Rectal smooth muscle tissue (tissue), 1 donor: ENCODE measurements at regions not wholly inside any gene's neighbourhood (a gene's known extent, or its start where the extent isn't known, plus 50 kb on each side); places are given as distances from the start of the nearest gene placed in this dataset.

Experiments
- H3K27ac ChIP-seq: one replicate; pipeline ENCODE4 v1.7.0; 2013; ENCODE audit warnings: low read depth, low read length, inconsistent platforms
- H3K27me3 ChIP-seq: one replicate; pipeline ENCODE4 v1.7.0; 2013; ENCODE audit warnings: low read length; ENCODE audit not compliant: control insufficient read depth, insufficient read depth
- H3K36me3 ChIP-seq: one replicate; pipeline ENCODE4 v1.7.0; 2013; ENCODE audit warnings: low read length; ENCODE audit not compliant: control insufficient read depth, insufficient read depth
- H3K4me1 ChIP-seq: one replicate; pipeline ENCODE4 v1.7.0; 2013; ENCODE audit warnings: low read length; ENCODE audit not compliant: control insufficient read depth, insufficient read depth
- H3K4me3 ChIP-seq: one replicate; pipeline ENCODE4 v1.7.0; 2013; ENCODE audit warnings: low read length
- H3K9ac ChIP-seq: one replicate; pipeline ENCODE4 v1.7.0; 2013; ENCODE audit warnings: low read length

DNA sequence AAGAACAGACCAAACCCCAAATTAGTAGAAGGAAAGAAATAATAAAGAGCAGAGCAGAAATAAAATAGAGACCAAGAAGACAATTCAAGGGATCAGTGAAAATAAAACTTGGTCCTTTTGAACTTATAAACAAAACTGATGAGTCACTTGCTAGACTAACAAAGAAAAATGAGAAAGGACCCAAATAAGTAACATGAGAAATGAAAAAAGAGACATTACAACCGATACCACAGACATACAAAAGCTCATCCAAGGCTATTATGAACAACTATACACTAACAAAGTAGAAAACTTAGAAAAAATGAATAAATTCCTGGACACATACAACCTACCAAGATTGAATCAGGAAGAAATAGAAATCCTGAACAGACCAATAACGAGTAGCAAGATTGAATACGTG is 414.5 kb downstream of the HTR7 start:
- no peaks in the 10 kb centered on the region for H3K36me3 ChIP-seq
- no peak overlapping the region for H3K9ac ChIP-seq
- H3K27me3 ChIP-seq: no peaks in the 10 kb centered on the region
- H3K4me3 ChIP-seq: no peak overlapping the region
- no peak overlapping the region for H3K27ac ChIP-seq
- no peaks in the 10 kb centered on the region for H3K4me1 ChIP-seq

DNA sequence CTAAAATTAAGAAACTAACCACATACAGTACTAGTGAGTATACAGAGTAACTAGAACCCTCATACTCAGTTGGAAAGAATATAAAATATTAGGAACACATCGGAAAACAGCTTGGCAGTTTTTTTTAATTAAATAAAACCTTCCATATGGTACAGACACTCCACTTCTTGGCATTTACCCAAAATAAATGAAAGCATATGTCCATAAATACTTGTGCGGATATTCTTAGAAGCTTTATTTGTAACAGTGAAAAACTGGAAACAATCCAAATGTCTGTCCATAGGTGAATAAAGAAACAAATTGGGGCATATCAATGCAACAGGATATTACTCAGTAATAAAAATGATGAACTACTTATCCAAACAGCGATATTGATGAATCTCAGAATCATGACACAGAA is 410.0 kb downstream of the HTR7 start:
- H3K36me3 ChIP-seq: no peaks in the 10 kb centered on the region
- no peak overlapping the region for H3K27ac ChIP-seq
- no peaks in the 10 kb centered on the region for H3K4me1 ChIP-seq
- H3K9ac ChIP-seq: no peak overlapping the region
- no peak overlapping the region for H3K4me3 ChIP-seq
- H3K27me3 ChIP-seq: no peaks in the 10 kb centered on the region

DNA sequence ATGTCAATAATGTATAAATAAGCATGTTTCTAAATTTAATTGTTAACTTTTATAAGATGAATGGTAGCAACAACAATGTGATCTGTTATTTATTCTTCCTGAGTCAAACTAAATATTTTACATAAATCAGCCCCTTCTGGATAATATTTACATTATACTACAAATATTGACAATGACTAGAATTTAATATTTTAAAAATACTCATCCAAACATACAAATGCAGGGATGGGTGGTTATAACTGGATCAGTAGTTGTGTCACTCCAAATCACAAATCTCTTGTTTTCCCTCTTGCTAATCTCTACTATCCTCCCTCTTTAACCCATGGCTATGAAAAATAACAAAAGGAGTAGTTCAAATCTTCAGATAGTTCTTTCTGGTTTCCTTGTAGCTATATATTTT is 407.0 kb downstream of the HTR7 start:
- Histone ChIP-seq H3K4me3 (no peak overlapping the region), H3K4me1 (no peaks in the 10 kb centered on the region), H3K27me3 (no peaks in the 10 kb centered on the region), H3K36me3 (no peaks in the 10 kb centered on the region), H3K27ac (no peak overlapping the region), H3K9ac (no peak overlapping the region)

DNA sequence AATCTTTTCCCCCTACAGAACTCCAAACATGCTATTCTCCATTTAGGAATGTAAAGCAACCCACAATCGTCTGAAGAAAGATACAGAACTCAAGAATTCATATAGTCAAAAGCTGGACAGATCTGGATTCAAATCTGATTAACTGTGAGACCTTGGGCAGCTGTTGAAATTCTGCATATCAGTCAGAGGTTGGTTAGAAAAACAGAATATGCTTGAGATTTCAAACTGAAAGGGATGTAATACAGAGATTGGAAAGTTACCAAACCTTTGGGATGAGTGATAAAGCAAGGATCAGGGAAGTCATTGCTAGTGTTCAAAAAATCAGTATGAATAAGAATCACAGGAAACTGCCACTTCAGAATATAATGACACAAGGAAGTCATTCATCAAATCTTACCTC is 406.6 kb downstream of the HTR7 start:
- Histone ChIP-seq H3K27me3 (no peaks in the 10 kb centered on the region), H3K36me3 (no peaks in the 10 kb centered on the region), H3K4me3 (no peak overlapping the region), H3K9ac (no peak overlapping the region), H3K27ac (no peak overlapping the region), H3K4me1 (no peaks in the 10 kb centered on the region)

DNA sequence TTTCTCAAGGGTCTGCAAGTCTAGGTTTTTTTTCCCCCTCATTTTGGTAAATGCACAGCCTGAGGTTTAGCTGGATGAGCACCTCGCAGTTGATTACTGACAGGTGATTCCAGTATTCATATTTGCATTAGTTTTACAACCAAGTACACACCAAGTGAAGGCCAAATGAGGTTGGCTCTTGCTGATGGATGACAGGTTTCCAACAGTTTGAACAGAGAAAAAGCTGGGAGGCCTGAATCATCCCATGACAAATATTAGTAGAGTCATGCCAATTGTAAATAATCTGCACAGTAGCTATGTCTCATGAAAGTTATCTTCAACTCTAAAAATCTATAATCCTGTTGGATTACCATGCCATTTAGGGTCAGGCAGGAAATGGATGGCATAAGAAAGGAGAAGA is 399.8 kb downstream of the HTR7 start:
- H3K9ac ChIP-seq: no peak overlapping the region
- no peaks in the 10 kb centered on the region for H3K36me3 ChIP-seq
- no peak overlapping the region for H3K4me3 ChIP-seq
- H3K27me3 ChIP-seq: no peaks in the 10 kb centered on the region
- no peak overlapping the region for H3K27ac ChIP-seq
- H3K4me1 ChIP-seq: no peaks in the 10 kb centered on the region

DNA sequence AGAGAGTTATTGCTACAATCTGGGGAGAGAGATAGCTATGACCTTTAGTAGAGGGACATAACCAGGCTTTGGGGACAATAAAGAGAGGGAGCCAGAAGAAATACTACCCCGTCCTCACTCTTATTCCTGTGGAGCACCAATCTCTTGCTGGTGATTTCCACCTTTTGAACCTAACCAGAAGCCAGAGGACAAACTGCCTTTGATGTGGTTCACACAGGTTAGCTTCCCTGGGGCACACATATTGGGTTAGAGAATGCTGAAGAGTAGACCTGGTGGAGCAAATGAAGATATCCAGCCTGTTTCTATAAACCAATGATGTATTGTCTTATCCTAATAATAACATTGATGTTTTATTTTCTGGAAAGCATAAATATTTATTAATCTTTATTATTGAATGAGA is 399.3 kb downstream of the HTR7 start:
- H3K36me3 ChIP-seq: no peaks in the 10 kb centered on the region
- H3K9ac ChIP-seq: no peak overlapping the region
- H3K4me3 ChIP-seq: no peak overlapping the region
- no peaks in the 10 kb centered on the region for H3K4me1 ChIP-seq
- H3K27ac ChIP-seq: no peak overlapping the region
- H3K27me3 ChIP-seq: no peaks in the 10 kb centered on the region

DNA sequence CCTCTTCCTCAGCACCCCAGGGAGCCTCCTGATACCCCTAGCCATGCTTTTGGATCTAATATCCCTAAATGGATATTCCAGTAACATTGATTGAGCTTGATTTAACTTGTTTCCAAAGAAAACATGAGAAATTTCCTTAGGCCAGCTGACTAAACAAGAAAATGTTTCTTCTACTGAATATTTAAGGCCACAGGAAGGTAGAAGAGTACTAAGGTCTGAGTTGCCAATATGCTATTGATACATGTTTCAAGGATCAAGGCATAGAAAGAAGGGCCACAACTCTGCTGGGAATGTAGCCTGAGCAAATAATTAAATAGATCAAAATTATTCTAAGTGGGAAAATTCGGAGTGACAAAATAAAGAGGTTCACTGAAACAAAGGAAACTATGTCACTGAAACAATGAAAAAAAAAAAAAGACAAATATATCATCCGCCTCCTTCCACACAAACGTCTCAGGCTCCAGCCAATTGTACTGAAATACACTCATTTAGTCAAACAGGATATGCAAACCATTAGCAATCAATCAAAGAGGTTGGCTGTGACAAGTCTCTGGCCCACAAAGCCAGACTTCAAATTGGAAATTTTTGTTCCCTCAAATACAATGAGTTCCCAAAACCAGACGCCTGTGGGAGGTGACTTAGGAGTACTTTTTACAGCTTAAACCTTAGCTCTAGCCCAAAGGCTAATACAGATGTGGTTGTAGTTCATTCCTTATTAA is 396.2 kb downstream of the HTR7 start:
- Histone ChIP-seq H3K4me3 (no peak overlapping the region), H3K9ac (no peak overlapping the region), H3K4me1 (no peaks in the 10 kb centered on the region), H3K27me3 (no peaks in the 10 kb centered on the region), H3K27ac (no peak overlapping the region), H3K36me3 (no peaks in the 10 kb centered on the region)

DNA sequence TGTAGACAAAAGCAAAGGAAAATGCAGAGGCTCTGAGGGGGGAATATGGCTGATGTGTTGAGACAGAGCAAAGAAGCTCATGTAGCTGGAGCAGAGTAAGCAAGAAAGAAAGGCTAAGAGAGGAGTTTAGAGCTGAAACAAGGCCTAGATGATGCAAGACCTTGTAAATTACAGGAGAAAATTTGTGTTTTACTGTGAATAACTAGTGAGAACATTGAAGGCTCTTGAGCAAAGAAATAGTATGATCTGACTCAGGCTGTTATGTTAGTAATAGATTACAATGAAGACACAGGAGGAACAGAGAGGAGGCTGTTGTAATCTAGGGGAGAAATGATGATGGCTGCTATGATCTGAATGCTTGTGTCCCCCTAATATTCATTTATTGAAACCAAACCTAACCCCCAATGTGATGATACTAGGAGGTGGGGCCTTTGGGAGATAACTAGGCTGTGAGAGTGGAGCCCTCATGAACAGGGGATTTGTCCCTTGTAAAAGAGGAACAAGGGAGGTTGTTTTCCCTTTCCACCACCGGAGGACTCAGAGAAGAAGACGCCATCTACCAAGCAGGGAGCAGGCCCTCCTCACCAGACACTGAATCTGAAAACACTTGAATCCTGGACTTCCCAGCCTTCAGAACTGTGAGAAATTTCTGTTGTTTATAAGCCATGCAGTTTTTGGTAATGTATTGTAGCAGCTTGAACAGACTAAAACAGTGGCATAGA is 394.9 kb downstream of the HTR7 start:
- Histone ChIP-seq H3K36me3 (no peaks in the 10 kb centered on the region), H3K27me3 (no peaks in the 10 kb centered on the region), H3K4me3 (no peak overlapping the region), H3K4me1 (no peaks in the 10 kb centered on the region), H3K9ac (no peak overlapping the region), H3K27ac (no peak overlapping the region)

DNA sequence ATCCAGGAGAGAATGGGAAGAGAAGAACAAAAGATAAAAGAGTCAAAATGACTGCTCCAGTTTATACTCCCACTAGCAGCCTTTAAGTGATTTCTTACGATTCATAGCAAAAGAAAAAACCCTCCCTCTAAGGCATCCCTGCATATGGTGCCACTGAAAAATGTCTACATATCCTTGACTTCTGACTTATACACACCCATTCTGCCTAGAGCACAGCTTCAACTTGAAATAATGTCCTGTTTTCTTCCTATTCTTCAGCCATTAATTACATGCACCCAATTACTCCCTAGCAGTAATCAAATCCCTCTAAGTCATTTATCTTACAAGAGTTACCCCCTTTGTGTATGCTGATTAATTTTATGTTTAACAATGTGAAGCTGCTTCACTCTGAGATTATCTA is 393.5 kb downstream of the HTR7 start:
- no peaks in the 10 kb centered on the region for H3K27me3 ChIP-seq
- H3K27ac ChIP-seq: no peak overlapping the region
- no peak overlapping the region for H3K4me3 ChIP-seq
- H3K36me3 ChIP-seq: no peaks in the 10 kb centered on the region
- H3K9ac ChIP-seq: no peak overlapping the region
- H3K4me1 ChIP-seq: no peaks in the 10 kb centered on the region

DNA sequence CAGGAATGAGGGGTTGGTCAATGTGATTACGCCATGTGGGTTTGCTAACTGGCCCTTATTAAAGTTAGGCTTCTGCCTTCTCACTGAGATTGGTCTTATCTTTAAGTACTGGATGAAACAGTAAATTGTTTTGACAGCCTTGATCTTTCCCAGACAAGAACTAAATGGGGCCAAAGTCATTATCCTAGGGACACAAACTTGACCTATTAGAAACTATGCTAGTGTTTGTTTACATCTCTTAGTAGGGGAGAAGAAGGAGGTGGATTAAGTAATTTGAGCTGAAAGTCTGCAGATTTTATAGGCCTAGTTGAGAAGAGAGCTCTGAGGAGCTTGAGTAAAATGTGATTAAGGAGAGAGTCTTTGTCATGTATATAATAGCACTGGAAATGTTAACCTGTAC is 386.9 kb downstream of the HTR7 start:
- H3K27me3 ChIP-seq: no peaks in the 10 kb centered on the region
- H3K36me3 ChIP-seq: no peaks in the 10 kb centered on the region
- no peak overlapping the region for H3K27ac ChIP-seq
- no peak overlapping the region for H3K4me3 ChIP-seq
- no peak overlapping the region for H3K9ac ChIP-seq
- no peaks in the 10 kb centered on the region for H3K4me1 ChIP-seq

DNA sequence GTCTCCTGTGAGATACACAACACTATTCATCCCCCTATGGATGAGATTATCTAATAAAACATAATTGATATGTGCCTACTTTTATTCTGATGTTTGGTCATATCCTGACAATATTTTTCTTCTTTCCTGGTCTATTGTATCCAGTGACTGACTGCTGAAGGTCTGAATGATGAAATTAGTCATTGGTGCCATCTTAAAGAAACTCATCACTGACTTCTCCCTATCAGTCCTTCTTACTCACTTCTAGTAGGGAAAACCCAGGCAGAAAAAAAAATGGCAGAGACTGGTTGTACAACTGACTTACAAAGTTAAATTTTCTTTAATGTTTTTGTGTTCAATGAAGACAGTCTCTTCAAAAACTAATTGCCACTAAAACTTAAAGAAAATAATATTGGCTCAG is 377.4 kb downstream of the HTR7 start:
- Histone ChIP-seq H3K27ac (no peak overlapping the region), H3K36me3 (no peaks in the 10 kb centered on the region), H3K27me3 (no peaks in the 10 kb centered on the region), H3K4me1 (no peaks in the 10 kb centered on the region), H3K4me3 (no peak overlapping the region), H3K9ac (no peak overlapping the region)

DNA sequence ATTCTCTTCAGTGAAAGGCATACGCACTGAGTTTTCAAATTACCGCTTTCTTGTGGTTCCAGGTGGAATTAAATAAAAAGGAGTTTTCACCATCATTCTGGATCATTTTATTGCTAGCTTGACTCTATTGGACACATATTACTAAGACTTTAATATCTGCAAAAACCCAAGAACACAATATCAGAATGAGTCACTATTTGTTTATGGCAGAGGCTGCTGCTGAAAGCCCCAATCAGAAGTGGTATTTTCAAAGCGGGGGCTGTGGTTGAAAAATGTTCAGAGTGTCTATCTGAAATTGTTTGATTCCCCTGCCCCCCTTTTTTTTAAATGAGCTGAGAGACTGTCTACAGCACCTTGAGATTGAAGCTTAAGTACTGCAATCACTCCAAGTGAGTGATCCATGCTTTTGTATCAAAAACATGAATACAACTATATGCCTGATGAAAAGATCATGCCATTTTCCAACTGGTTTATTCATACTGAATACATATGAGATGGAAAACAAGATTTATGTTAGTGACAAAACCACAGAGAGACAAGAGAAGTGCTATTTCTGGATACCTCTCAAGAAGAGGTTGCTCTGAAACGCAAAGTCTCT is 376.4 kb downstream of the HTR7 start:
- H3K4me3 ChIP-seq: no peak overlapping the region
- no peak overlapping the region for H3K27ac ChIP-seq
- no peak overlapping the region for H3K9ac ChIP-seq
- no peaks in the 10 kb centered on the region for H3K27me3 ChIP-seq
- no peaks in the 10 kb centered on the region for H3K36me3 ChIP-seq
- H3K4me1 ChIP-seq: no peaks in the 10 kb centered on the region

DNA sequence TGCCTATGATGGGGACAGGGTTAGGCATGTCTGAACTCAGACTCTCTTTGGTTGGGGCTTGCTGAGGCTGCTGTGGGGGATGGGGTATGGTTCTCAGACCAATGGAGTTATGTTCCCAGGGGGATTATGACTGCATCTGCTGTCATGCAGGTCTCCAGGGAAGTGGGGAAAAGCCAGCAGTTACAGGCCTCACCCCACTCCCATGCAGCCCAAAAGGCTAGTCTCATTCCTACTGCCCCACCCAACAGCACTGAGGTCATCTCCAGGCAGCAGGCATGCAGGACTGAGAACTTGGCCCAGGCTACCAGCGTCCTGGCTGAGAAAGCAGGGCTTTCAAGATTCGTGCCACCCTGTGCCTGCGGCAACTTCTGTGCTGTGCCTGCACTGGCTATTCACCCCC is 373.3 kb downstream of the HTR7 start:
- H3K4me3 ChIP-seq: no peak overlapping the region
- H3K36me3 ChIP-seq: no peaks in the 10 kb centered on the region
- H3K9ac ChIP-seq: no peak overlapping the region
- H3K27ac ChIP-seq: no peak overlapping the region
- H3K4me1 ChIP-seq: no peaks in the 10 kb centered on the region
- H3K27me3 ChIP-seq: no peaks in the 10 kb centered on the region
